ENCODE measurements at regions not wholly inside any gene's neighbourhood (a gene's known extent, or its start where the extent isn't known, plus 50 kb on each side); places are given as distances from the start of the nearest gene placed in this dataset.

- Histone ChIP-seq H3K79me2 (ENCODE audit: control insufficient read depth, insufficient read depth, low read length) (no peaks in the 10 kb centered on the region), H3K4me1 (ENCODE audit: control insufficient read depth, insufficient read depth, low read length) (no peaks in the 10 kb centered on the region), H2AFZ (ENCODE audit: control insufficient read depth, low read depth, low read length) (no peak overlapping the region), H3K27ac (ENCODE audit: control insufficient read depth, insufficient read depth) (no peak overlapping the region), H3K27me3 (replicated peaks in 1 of 2; ENCODE audit: control insufficient read depth in 2 of 2, insufficient read depth in 2 of 2, low read length in 1 of 2) (no peaks in the 10 kb centered on the region), H3K4me3 (no peak overlapping the region), H4K20me1 (ENCODE audit: control insufficient read depth, insufficient read depth) (no peaks in the 10 kb centered on the region), H3K9ac (ENCODE audit: control insufficient read depth, insufficient read depth, low read length) (no peak overlapping the region), H3K9me3 (replicated peaks; ENCODE audit: control insufficient read depth, insufficient read depth, low read length) (peaks cover 7% of the 10 kb centered on the region; the same call in 2 of the 3 replicates), H3K36me3 (ENCODE audit: control insufficient read depth in 2 of 2, insufficient read depth in 2 of 2, low read length in 1 of 2) (no peaks in the 10 kb centered on the region), H3K4me2 (ENCODE audit: control insufficient read depth, insufficient read depth) (no peak overlapping the region)
- ChIA-PET RAD21 (ENCODE audit: unreplicated experiment) (no interaction called here), CTCF (no interaction called here), POLR2A (no interaction called here), SMC1A (ENCODE audit: uncharacterized antibody, unreplicated experiment) (no interaction called here)
- in situ Hi-C loops (cut with MboI) (no loop called here), intact Hi-C loops (cut with micrococcal nuclease; ENCODE audit: unreplicated experiment) (no loop called here)
- ATAC-seq = no peak
- DNase-seq (ENCODE audit: low read depth, low spot score) = no peak
- BruUV-seq (replicated peaks) = no TSS peak
- 78% methylated on average over 35 of the region's 35 CpGs for WGBS (ENCODE audit: insufficient coverage, insufficient replicate concordance, low lambda C conversion rate, missing lambda C conversion rate)
- no peak for FAIRE-seq
- TF ChIP-seq RAD51 (IDR thresholded peaks at IDR 0.05) (no peak), ATF2 (IDR thresholded peaks at IDR 0.05; ENCODE audit: low read length) (no peak), SREBF2 (IDR thresholded peaks at IDR 0.05; ENCODE audit: low read length) (no peak), ZBTB33 (IDR thresholded peaks at IDR 0.05) (no peak), ZBTB4 (CRISPR knock-in tag; IDR thresholded peaks at IDR 0.05) (no peak), ZZZ3 (IDR thresholded peaks at IDR 0.05; ENCODE audit: control insufficient read depth, insufficient read length, low read depth) (no peak), SRF (IDR thresholded peaks at IDR 0.05; ENCODE audit: low read depth in 2 of 2, low read length in 2 of 2) (no peak), ZNF622 (IDR thresholded peaks at IDR 0.05) (no peak), MTA2 (IDR thresholded peaks at IDR 0.05; ENCODE audit: low read depth) (no peak), ASH2L (IDR thresholded peaks at IDR 0.05; ENCODE audit: borderline replicate concordance, low read depth) (no peak), JUNB (IDR thresholded peaks at IDR 0.05) (no peak), YBX1 (IDR thresholded peaks at IDR 0.05) (no peak), SMAD1 (IDR thresholded peaks at IDR 0.05; ENCODE audit: low read depth, partially characterized antibody) (no peak), PAX8 (IDR thresholded peaks at IDR 0.05) (no peak)
- TF ChIP-seq, protein P1, sequence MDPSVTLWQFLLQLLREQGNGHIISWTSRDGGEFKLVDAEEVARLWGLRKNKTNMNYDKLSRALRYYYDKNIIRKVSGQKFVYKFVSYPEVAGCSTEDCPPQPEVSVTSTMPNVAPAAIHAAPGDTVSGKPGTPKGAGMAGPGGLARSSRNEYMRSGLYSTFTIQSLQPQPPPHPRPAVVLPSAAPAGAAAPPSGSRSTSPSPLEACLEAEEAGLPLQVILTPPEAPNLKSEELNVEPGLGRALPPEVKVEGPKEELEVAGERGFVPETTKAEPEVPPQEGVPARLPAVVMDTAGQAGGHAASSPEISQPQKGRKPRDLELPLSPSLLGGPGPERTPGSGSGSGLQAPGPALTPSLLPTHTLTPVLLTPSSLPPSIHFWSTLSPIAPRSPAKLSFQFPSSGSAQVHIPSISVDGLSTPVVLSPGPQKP (IDR thresholded peaks at IDR 0.05; ENCODE audit: low read depth, low read length) = no peak
- TF ChIP-seq, protein P2, sequence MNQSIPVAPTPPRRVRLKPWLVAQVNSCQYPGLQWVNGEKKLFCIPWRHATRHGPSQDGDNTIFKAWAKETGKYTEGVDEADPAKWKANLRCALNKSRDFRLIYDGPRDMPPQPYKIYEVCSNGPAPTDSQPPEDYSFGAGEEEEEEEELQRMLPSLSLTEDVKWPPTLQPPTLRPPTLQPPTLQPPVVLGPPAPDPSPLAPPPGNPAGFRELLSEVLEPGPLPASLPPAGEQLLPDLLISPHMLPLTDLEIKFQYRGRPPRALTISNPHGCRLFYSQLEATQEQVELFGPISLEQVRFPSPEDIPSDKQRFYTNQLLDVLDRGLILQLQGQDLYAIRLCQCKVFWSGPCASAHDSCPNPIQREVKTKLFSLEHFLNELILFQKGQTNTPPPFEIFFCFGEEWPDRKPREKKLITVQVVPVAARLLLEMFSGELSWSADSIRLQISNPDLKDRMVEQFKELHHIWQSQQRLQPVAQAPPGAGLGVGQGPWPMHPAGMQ (IDR thresholded peaks at IDR 0.05; ENCODE audit: borderline replicate concordance) = no peak
These were observed 97.4 kb downstream of the FOXL3 start for GRCh38 chr7:387132-388022.

Data from GM12878 (cell line).